ENCODE measurements at regions not wholly inside any gene's neighbourhood (a gene's known extent, or its start where the extent isn't known, plus 50 kb on each side); places are given as distances from the start of the nearest gene placed in this dataset.

- Histone ChIP-seq H3K4me1 (ENCODE audit: insufficient read depth, low read length) (no peaks in the 10 kb centered on the region), H3K4me3 (ENCODE audit: low read length) (no peak overlapping the region), H2AFZ (ENCODE audit: low read depth, low read length) (no peak overlapping the region), H3K27me3 (ENCODE audit: insufficient read depth, low read length) (no peaks in the 10 kb centered on the region), H3K36me3 (ENCODE audit: insufficient read depth, low read length) (no peaks in the 10 kb centered on the region), H3K9me3 (ENCODE audit: low read length) (no peaks in the 10 kb centered on the region)
Observed at GRCh38 chr6:148137652-148138051, 205.0 kb upstream of the SASH1 start.

- Histone ChIP-seq H2AFZ (ENCODE audit: low read depth, low read length) (no peak overlapping the region), H3K9me3 (ENCODE audit: low read length) (no peaks in the 10 kb centered on the region), H3K4me3 (ENCODE audit: low read length) (no peak overlapping the region), H3K36me3 (ENCODE audit: insufficient read depth, low read length) (no peaks in the 10 kb centered on the region), H3K4me1 (ENCODE audit: insufficient read depth, low read length) (no peaks in the 10 kb centered on the region), H3K27me3 (ENCODE audit: insufficient read depth, low read length) (no peaks in the 10 kb centered on the region)
Observed at GRCh38 chr6:148138573-148138972, 204.1 kb upstream of the SASH1 start.

- Histone ChIP-seq H3K27me3 (ENCODE audit: insufficient read depth, low read length) (no peaks in the 10 kb centered on the region), H3K4me1 (ENCODE audit: insufficient read depth, low read length) (no peaks in the 10 kb centered on the region), H3K9me3 (ENCODE audit: low read length) (no peaks in the 10 kb centered on the region), H3K36me3 (ENCODE audit: insufficient read depth, low read length) (no peaks in the 10 kb centered on the region), H3K4me3 (ENCODE audit: low read length) (no peak overlapping the region), H2AFZ (ENCODE audit: low read depth, low read length) (no peak overlapping the region)
Observed at GRCh38 chr6:148140772-148141557, 201.7 kb upstream of the SASH1 start.

GRCh38 chr6:148142821-148143220 is 199.8 kb upstream of the SASH1 start:
- Histone ChIP-seq H3K4me1 (ENCODE audit: insufficient read depth, low read length) (no peaks in the 10 kb centered on the region), H2AFZ (ENCODE audit: low read depth, low read length) (no peak overlapping the region), H3K4me3 (ENCODE audit: low read length) (no peak overlapping the region), H3K9me3 (ENCODE audit: low read length) (no peaks in the 10 kb centered on the region), H3K36me3 (ENCODE audit: insufficient read depth, low read length) (no peaks in the 10 kb centered on the region), H3K27me3 (ENCODE audit: insufficient read depth, low read length) (no peaks in the 10 kb centered on the region)

GRCh38 chr6:148143771-148144170 is 198.9 kb upstream of the SASH1 start:
- Histone ChIP-seq H3K4me3 (ENCODE audit: low read length) (no peak overlapping the region), H3K9me3 (ENCODE audit: low read length) (no peaks in the 10 kb centered on the region), H3K4me1 (ENCODE audit: insufficient read depth, low read length) (no peaks in the 10 kb centered on the region), H3K36me3 (ENCODE audit: insufficient read depth, low read length) (no peaks in the 10 kb centered on the region), H2AFZ (ENCODE audit: low read depth, low read length) (no peak overlapping the region), H3K27me3 (ENCODE audit: insufficient read depth, low read length) (no peaks in the 10 kb centered on the region)

- H3K4me1 ChIP-seq (ENCODE audit: insufficient read depth, low read length): no peaks in the 10 kb centered on the region
- peak overlapping the region; percentile 12 for H3K4me3 ChIP-seq (ENCODE audit: low read length)
- no peaks in the 10 kb centered on the region for H3K36me3 ChIP-seq (ENCODE audit: insufficient read depth, low read length)
- no peak overlapping the region for H2AFZ ChIP-seq (ENCODE audit: low read depth, low read length)
- no peaks in the 10 kb centered on the region for H3K9me3 ChIP-seq (ENCODE audit: low read length)
- no peaks in the 10 kb centered on the region for H3K27me3 ChIP-seq (ENCODE audit: insufficient read depth, low read length)
Observed at GRCh38 chr6:148144917-148145521, 197.6 kb upstream of the SASH1 start.

- Histone ChIP-seq H3K4me1 (ENCODE audit: insufficient read depth, low read length) (peaks cover 3% of the 10 kb centered on the region), H2AFZ (ENCODE audit: low read depth, low read length) (no peak overlapping the region), H3K4me3 (ENCODE audit: low read length) (no peak overlapping the region), H3K36me3 (ENCODE audit: insufficient read depth, low read length) (no peaks in the 10 kb centered on the region), H3K27me3 (ENCODE audit: insufficient read depth, low read length) (no peaks in the 10 kb centered on the region), H3K9me3 (ENCODE audit: low read length) (no peaks in the 10 kb centered on the region)
Observed at GRCh38 chr6:148146717-148147462, 195.7 kb upstream of the SASH1 start.

- no peaks in the 10 kb centered on the region for H3K36me3 ChIP-seq (ENCODE audit: insufficient read depth, low read length)
- no peaks in the 10 kb centered on the region for H3K9me3 ChIP-seq (ENCODE audit: low read length)
- H3K27me3 ChIP-seq (ENCODE audit: insufficient read depth, low read length): no peaks in the 10 kb centered on the region
- H3K4me1 ChIP-seq (ENCODE audit: insufficient read depth, low read length): peaks cover 7% of the 10 kb centered on the region
- no peak overlapping the region for H3K4me3 ChIP-seq (ENCODE audit: low read length)
- no peak overlapping the region for H2AFZ ChIP-seq (ENCODE audit: low read depth, low read length)
Observed at GRCh38 chr6:148147463-148147830, 195.2 kb upstream of the SASH1 start.

GRCh38 chr6:148151896-148152643 is 190.6 kb upstream of the SASH1 start:
- H2AFZ ChIP-seq (ENCODE audit: low read depth, low read length): peak overlapping the region; percentile 31
- H3K27me3 ChIP-seq (ENCODE audit: insufficient read depth, low read length): no peaks in the 10 kb centered on the region
- no peaks in the 10 kb centered on the region for H3K36me3 ChIP-seq (ENCODE audit: insufficient read depth, low read length)
- no peak overlapping the region for H3K4me3 ChIP-seq (ENCODE audit: low read length)
- H3K4me1 ChIP-seq (ENCODE audit: insufficient read depth, low read length): peaks cover 7% of the 10 kb centered on the region
- no peaks in the 10 kb centered on the region for H3K9me3 ChIP-seq (ENCODE audit: low read length)

GRCh38 chr6:148154668-148155067 is 188.0 kb upstream of the SASH1 start:
- H3K9me3 ChIP-seq (ENCODE audit: low read length): no peaks in the 10 kb centered on the region
- peaks cover 7% of the 10 kb centered on the region for H3K4me1 ChIP-seq (ENCODE audit: insufficient read depth, low read length)

GRCh38 chr6:148155293-148155692 is 187.3 kb upstream of the SASH1 start:
- H3K9me3 ChIP-seq (ENCODE audit: low read length): no peaks in the 10 kb centered on the region
- no peak overlapping the region for H2AFZ ChIP-seq (ENCODE audit: low read depth, low read length)
- peaks cover 7% of the 10 kb centered on the region for H3K4me1 ChIP-seq (ENCODE audit: insufficient read depth, low read length)
- no peaks in the 10 kb centered on the region for H3K27me3 ChIP-seq (ENCODE audit: insufficient read depth, low read length)
- no peaks in the 10 kb centered on the region for H3K36me3 ChIP-seq (ENCODE audit: insufficient read depth, low read length)
- no peak overlapping the region for H3K4me3 ChIP-seq (ENCODE audit: low read length)

More at GRCh38 chr6:148154668-148155067, 188.0 kb upstream of the SASH1 start:
- Histone ChIP-seq H3K36me3 (ENCODE audit: insufficient read depth, low read length) (no peaks in the 10 kb centered on the region), H3K4me3 (ENCODE audit: low read length) (no peak overlapping the region), H3K27me3 (ENCODE audit: insufficient read depth, low read length) (no peaks in the 10 kb centered on the region), H2AFZ (ENCODE audit: low read depth, low read length) (no peak overlapping the region)

- Histone ChIP-seq H3K36me3 (ENCODE audit: insufficient read depth, low read length) (no peaks in the 10 kb centered on the region), H3K4me3 (ENCODE audit: low read length) (no peak overlapping the region), H3K27me3 (ENCODE audit: insufficient read depth, low read length) (no peaks in the 10 kb centered on the region), H2AFZ (ENCODE audit: low read depth, low read length) (no peak overlapping the region), H3K9me3 (ENCODE audit: low read length) (no peaks in the 10 kb centered on the region), H3K4me1 (ENCODE audit: insufficient read depth, low read length) (no peaks in the 10 kb centered on the region)
Observed at GRCh38 chr6:148157841-148158240, 184.8 kb upstream of the SASH1 start.

- Histone ChIP-seq H3K4me3 (ENCODE audit: low read length) (no peak overlapping the region), H3K27me3 (ENCODE audit: insufficient read depth, low read length) (no peaks in the 10 kb centered on the region), H2AFZ (ENCODE audit: low read depth, low read length) (no peak overlapping the region), H3K4me1 (ENCODE audit: insufficient read depth, low read length) (peaks cover 9% of the 10 kb centered on the region), H3K9me3 (ENCODE audit: low read length) (no peaks in the 10 kb centered on the region), H3K36me3 (ENCODE audit: insufficient read depth, low read length) (no peaks in the 10 kb centered on the region)
Observed at GRCh38 chr6:148164645-148165044, 178.0 kb upstream of the SASH1 start.
